Upper lobe of right lung (tissue), 1 donor: ENCODE measurements at regions not wholly inside any gene's neighbourhood (a gene's known extent, or its start where the extent isn't known, plus 50 kb on each side); places are given as distances from the start of the nearest gene placed in this dataset.

ENCODE experiments used
- ATAC-seq: fragments of 200-7000 bp; cut with Tn5 transposase; one replicate; pipeline ENCODE4 v1.9.1; 2020; ENCODE audit warnings: mild to moderate bottlenecking, moderate library complexity
- DNase-seq: peaks from one replicate; pipeline ENCODE4 v3.0.0-alpha.2; 2020
- H3K27ac ChIP-seq: fragments of 200-600 bp; one replicate; pipeline ENCODE4 v1.8.0; 2022
- H3K27me3 ChIP-seq: fragments of 200-600 bp; one replicate; pipeline ENCODE4 v1.8.0; 2022; ENCODE audit warnings: mild to moderate bottlenecking
- H3K36me3 ChIP-seq: fragments of 200-600 bp; one replicate; pipeline ENCODE4 v1.8.0; 2022
- H3K4me1 ChIP-seq: fragments of 200-600 bp; one replicate; pipeline ENCODE4 v1.8.0; 2022
- H3K4me3 ChIP-seq: fragments of 200-600 bp; one replicate; pipeline ENCODE4 v1.8.0; 2022; ENCODE audit warnings: mild to moderate bottlenecking
- H3K9me3 ChIP-seq: fragments of 200-600 bp; one replicate; pipeline ENCODE4 v1.8.0; 2022
- intact Hi-C: fragments of 100-400 bp; cut with DNase I; formaldehyde crosslinking; loops from one replicate; pipeline ENCODE4 v1.11.0; 2022
- TF ChIP-seq, protein P1 (sequence below): fragments of 200-600 bp; IDR thresholded peaks from one replicate; pipeline ENCODE4 v1.8.0; 2022; ENCODE audit warnings: antibody characterized with exemption
- donor health status: DM: no; HTN: yes; CAD: no; lungs with severe emphysema.

- Histone ChIP-seq H3K27ac (no peak overlapping the region), H3K4me3 (no peak overlapping the region), H3K27me3 (no peaks in the 10 kb centered on the region), H3K36me3 (no peaks in the 10 kb centered on the region), H3K9me3 (no peaks in the 10 kb centered on the region), H3K4me1 (no peaks in the 10 kb centered on the region)
- ATAC-seq: no peak
- TF ChIP-seq, protein P1, sequence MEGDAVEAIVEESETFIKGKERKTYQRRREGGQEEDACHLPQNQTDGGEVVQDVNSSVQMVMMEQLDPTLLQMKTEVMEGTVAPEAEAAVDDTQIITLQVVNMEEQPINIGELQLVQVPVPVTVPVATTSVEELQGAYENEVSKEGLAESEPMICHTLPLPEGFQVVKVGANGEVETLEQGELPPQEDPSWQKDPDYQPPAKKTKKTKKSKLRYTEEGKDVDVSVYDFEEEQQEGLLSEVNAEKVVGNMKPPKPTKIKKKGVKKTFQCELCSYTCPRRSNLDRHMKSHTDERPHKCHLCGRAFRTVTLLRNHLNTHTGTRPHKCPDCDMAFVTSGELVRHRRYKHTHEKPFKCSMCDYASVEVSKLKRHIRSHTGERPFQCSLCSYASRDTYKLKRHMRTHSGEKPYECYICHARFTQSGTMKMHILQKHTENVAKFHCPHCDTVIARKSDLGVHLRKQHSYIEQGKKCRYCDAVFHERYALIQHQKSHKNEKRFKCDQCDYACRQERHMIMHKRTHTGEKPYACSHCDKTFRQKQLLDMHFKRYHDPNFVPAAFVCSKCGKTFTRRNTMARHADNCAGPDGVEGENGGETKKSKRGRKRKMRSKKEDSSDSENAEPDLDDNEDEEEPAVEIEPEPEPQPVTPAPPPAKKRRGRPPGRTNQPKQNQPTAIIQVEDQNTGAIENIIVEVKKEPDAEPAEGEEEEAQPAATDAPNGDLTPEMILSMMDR: no peak
- peak; percentile 21 for DNase-seq
- intact Hi-C loops: no loop called here
These were observed 153.4 kb downstream of the FBLN2 start for GRCh38 chr3:13702286-13702685.

DNA sequence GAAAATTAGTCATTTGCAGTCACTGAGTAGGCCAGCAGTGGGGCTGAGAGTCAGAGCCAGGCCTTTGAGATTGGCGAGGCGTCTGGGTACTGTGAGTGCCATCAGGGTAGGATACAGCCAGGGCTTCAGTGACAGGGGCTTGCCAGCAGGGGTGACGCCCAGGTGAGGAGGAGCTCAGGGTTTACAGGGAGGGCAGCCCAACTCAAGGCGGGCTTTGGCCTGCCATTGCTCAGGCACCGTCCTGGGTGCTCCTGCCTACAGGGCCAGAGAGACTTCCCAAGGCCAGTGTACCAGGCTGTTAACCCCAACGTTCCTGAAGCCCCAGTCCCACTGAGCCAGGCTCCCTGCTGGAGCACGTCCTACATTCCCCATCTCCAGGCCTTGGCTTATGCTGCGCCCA lies 152.0 kb downstream of the FBLN2 start:
- no peaks in the 10 kb centered on the region for H3K27me3 ChIP-seq

GRCh38 chr3:13700362-13700761 lies 151.4 kb downstream of the FBLN2 start:
- H3K4me1 ChIP-seq: no peaks in the 10 kb centered on the region
- DNase-seq (no peak), ATAC-seq (no peak)
- no peak overlapping the region for H3K4me3 ChIP-seq
- TF ChIP-seq, protein P1: no peak
- H3K9me3 ChIP-seq: no peaks in the 10 kb centered on the region
- no peaks in the 10 kb centered on the region for H3K36me3 ChIP-seq
- H3K27me3 ChIP-seq: no peaks in the 10 kb centered on the region
- intact Hi-C loops: no loop called here
- H3K27ac ChIP-seq: no peak overlapping the region

More for the DNA sequence above, 152.0 kb downstream of the FBLN2 start:
- TF ChIP-seq, protein P1: no peak
- no peak for ATAC-seq
- H3K27ac ChIP-seq: no peak overlapping the region
- intact Hi-C loops: no loop called here
- peak; percentile 33 for DNase-seq
- H3K4me3 ChIP-seq: no peak overlapping the region
- H3K36me3 ChIP-seq: no peaks in the 10 kb centered on the region
- H3K4me1 ChIP-seq: no peaks in the 10 kb centered on the region
- no peaks in the 10 kb centered on the region for H3K9me3 ChIP-seq

DNA sequence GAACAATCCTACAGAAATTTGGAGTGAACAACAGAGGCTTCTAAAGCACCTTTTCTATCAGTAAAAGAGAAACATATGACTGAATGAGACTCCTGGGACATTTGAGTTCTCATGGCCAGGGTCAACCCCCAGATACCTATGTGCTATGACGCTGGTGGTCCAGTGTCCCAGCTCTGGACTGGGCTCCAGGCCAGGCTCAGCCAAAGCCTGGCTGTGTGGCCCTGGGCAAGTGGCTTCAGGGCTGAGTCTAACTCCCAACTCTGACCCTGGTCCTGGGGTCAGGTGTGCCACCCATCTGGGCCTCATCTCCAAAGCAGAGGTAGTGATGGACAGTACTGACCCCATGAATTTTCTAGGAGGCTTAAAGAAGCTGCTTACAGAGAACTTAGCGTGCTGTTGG lies 147.8 kb downstream of the FBLN2 start:
- no peaks in the 10 kb centered on the region for H3K27me3 ChIP-seq
- H3K36me3 ChIP-seq: no peaks in the 10 kb centered on the region
- H3K27ac ChIP-seq: no peak overlapping the region
- DNase-seq (no peak), ATAC-seq (no peak)
- no peaks in the 10 kb centered on the region for H3K4me1 ChIP-seq
- TF ChIP-seq, protein P1: no peak
- intact Hi-C loops: no loop called here
- no peak overlapping the region for H3K4me3 ChIP-seq
- no peaks in the 10 kb centered on the region for H3K9me3 ChIP-seq

- no peaks in the 10 kb centered on the region for H3K36me3 ChIP-seq
- TF ChIP-seq, protein P1: no peak
- no peaks in the 10 kb centered on the region for H3K9me3 ChIP-seq
- no peaks in the 10 kb centered on the region for H3K27me3 ChIP-seq
- H3K27ac ChIP-seq: no peak overlapping the region
- no peak for DNase-seq
- intact Hi-C loops: no loop called here
- H3K4me1 ChIP-seq: no peaks in the 10 kb centered on the region
- no peak for ATAC-seq
- H3K4me3 ChIP-seq: no peak overlapping the region
These were observed 144.5 kb downstream of the FBLN2 start for GRCh38 chr3:13693441-13693840.

GRCh38 chr3:13690636-13691035 lies 141.7 kb downstream of the FBLN2 start:
- no peak for DNase-seq
- no peaks in the 10 kb centered on the region for H3K4me1 ChIP-seq
- intact Hi-C loops: no loop called here
- H3K36me3 ChIP-seq: no peaks in the 10 kb centered on the region
- no peaks in the 10 kb centered on the region for H3K27me3 ChIP-seq
- H3K9me3 ChIP-seq: no peaks in the 10 kb centered on the region
- ATAC-seq: no peak
- no peak overlapping the region for H3K27ac ChIP-seq
- TF ChIP-seq, protein P1: no peak
- H3K4me3 ChIP-seq: no peak overlapping the region
